Thymus (tissue), 11 donors: ENCODE measurements at regions not wholly inside any gene's neighbourhood (a gene's known extent, or its start where the extent isn't known, plus 50 kb on each side); places are given as distances from the start of the nearest gene placed in this dataset.

Experiments
- DNase-seq, 9 donors: peaks; one replicate each; pipeline ENCODE4 v3.0.0-alpha.2; 2013; ENCODE audit warnings: low spot score in 9 of 9, low read depth in 6 of 9, missing footprints in 1 of 9
- H3K27ac ChIP-seq, 2 donors: one replicate each; pipeline ENCODE4 v1.5.1; 2013; ENCODE audit warnings: control low read depth in 1 of 2, low read depth in 1 of 2, low read length in 1 of 2, mild to moderate bottlenecking in 1 of 2, moderate library complexity in 1 of 2
- H3K27me3 ChIP-seq, 2 donors: one replicate each; pipeline ENCODE4 v1.5.1; 2013; ENCODE audit warnings: low read length in 1 of 2; ENCODE audit not compliant: control insufficient read depth in 2 of 2, insufficient read depth in 1 of 2
- H3K36me3 ChIP-seq, 2 donors: one replicate each; pipeline ENCODE4 v1.5.1; 2013; ENCODE audit warnings: low read length in 1 of 2, mild to moderate bottlenecking in 1 of 2, moderate library complexity in 1 of 2; ENCODE audit not compliant: control insufficient read depth in 2 of 2, insufficient read depth in 2 of 2
- H3K4me1 ChIP-seq, 2 donors: one replicate each; pipeline ENCODE4 v1.5.1; 2013; ENCODE audit warnings: low read length in 2 of 2; ENCODE audit not compliant: control insufficient read depth in 2 of 2, insufficient read depth in 2 of 2
- H3K4me3 ChIP-seq, 2 donors: one replicate each; pipeline ENCODE4 v1.5.1; 2013; ENCODE audit warnings: low read length in 2 of 2, control low read depth in 1 of 2, mild to moderate bottlenecking in 1 of 2
- H3K9me3 ChIP-seq, 2 donors: one replicate each; pipeline ENCODE4 v1.5.1; 2013; ENCODE audit warnings: low read length in 1 of 2, mild to moderate bottlenecking in 1 of 2; ENCODE audit not compliant: control insufficient read depth in 2 of 2, insufficient read depth in 1 of 2
- WGBS: extraction: QIAGEN DNeasy Blood & Tissue Kit; methylation state at CpG from one replicate; pipeline ENCODE4 v1.1.7; 2013; 5-methylcytosine and 5-hydroxymethylcytosine counted together
- donor health status: healthy.

DNA sequence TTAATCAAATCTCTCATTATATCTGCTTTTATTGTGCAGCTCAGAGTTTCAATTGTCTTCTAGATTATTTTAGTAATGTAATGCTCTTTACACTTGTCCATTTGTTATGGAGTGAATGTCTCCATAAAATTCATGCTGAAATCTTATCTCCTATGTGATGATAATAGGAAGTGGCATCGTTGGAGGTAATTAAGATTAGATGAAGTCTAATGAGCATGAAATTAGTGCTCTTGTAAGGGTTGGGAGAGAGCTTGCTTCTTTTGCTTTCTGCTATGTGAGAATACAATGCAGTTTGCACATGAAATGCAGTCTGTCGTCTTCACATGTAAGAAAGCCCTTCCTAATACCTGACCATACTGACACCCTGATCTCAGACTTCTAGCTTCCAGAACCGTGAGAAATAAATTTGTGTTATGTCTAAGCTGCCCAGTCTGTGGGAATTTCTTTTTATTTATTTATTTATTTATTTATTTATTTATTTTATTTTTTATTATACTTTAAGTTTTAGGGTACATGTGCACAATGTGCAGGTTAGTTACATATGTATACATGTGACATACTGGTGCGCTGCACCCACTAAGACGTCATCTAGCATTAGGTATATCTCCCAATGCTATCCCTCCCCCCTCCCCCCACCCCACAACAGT lies 1399.2 kb upstream of the CDH6 start:
- 90% methylated on average over 5 of the region's 5 CpGs for WGBS
- no peak overlapping the region for H3K27ac ChIP-seq

DNA sequence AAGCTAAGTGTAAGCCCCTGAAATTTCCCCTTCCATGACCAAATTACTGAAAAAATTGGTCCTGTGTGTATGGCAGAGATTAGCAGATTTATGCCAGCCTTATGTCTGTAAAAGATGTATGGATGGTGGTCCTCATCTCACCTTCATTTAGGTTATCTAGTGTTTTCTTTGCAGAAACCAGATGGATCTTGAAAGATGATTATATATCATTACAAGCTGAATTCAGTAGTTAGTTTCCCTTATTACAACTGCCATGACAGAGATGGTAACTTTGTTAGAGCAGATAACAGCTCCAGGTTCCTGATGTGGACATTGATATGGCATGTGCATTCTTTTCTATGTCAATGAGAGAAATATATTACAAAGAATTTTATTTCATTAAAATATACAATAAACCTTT lies 1403.2 kb upstream of the CDH6 start:
- no peak for DNase-seq
- H3K4me1 ChIP-seq = no peaks in the 10 kb centered on the region

More for the DNA sequence above, 1399.2 kb upstream of the CDH6 start:
- H3K4me3 ChIP-seq = no peak overlapping the region
- H3K27me3 ChIP-seq = no peaks in the 10 kb centered on the region
- no peaks in the 10 kb centered on the region for H3K36me3 ChIP-seq
- DNase-seq = no peak
- H3K4me1 ChIP-seq = no peaks in the 10 kb centered on the region
- H3K9me3 ChIP-seq = no peaks in the 10 kb centered on the region

DNA sequence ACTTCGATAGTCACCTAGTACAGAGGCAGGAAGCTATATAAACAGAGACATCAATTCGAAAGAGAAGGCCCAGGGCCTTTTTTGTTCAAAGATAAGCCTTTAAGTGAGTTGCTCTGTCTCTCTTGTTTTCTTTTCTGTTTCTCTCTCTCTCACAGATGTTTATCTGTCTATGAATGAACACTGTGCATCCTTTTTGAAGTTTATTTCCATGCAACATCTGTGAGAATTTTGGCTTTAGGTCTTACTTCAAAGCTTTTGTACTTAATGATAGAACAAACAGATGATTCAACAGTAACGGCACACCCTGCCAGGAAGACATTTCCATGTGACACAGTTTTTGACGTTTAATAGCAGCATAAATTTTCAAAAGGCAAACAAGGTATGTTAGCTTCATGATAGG lies 1413.1 kb upstream of the CDH6 start:
- DNase-seq = no peak
- Histone ChIP-seq H3K4me3 (no peak overlapping the region), H3K27me3 (no peaks in the 10 kb centered on the region), H3K4me1 (no peaks in the 10 kb centered on the region), H3K27ac (no peak overlapping the region), H3K36me3 (no peaks in the 10 kb centered on the region), H3K9me3 (no peaks in the 10 kb centered on the region)
- WGBS = 71% methylated on average over 4 of the region's 4 CpGs

More for the DNA sequence above, 1403.2 kb upstream of the CDH6 start:
- Histone ChIP-seq H3K36me3 (no peaks in the 10 kb centered on the region), H3K9me3 (peaks cover 0 to 1% of the 10 kb centered on the region in 2 donors), H3K27ac (no peak overlapping the region), H3K4me3 (no peak overlapping the region), H3K27me3 (no peaks in the 10 kb centered on the region)

DNA sequence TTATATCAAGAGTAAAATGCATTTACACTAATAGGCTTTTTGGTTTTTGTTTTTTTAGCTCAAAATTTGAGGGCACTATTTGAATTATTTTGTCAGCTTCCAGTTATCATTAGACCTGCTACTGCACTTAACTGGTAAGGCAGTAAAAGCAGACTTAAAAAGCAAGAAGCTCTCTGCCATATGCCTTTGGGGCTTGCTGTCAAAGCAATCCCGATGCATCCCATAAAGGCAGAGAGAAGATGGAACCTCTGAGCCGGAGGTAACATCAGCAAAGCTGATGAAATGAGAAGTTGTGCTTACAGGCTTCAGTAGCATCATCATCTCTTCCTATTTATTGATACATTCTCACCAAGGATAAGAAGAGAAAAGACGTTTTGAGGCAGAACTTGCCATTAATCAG lies 1414.3 kb upstream of the CDH6 start:
- DNase-seq = no peak
- H3K4me3 ChIP-seq = no peak overlapping the region
- H3K4me1 ChIP-seq = no peaks in the 10 kb centered on the region
- H3K27me3 ChIP-seq = no peaks in the 10 kb centered on the region
- H3K36me3 ChIP-seq = no peaks in the 10 kb centered on the region
- no peak overlapping the region for H3K27ac ChIP-seq
- H3K9me3 ChIP-seq = no peaks in the 10 kb centered on the region
- WGBS = 74% methylated on average over 3 of the region's 3 CpGs

DNA sequence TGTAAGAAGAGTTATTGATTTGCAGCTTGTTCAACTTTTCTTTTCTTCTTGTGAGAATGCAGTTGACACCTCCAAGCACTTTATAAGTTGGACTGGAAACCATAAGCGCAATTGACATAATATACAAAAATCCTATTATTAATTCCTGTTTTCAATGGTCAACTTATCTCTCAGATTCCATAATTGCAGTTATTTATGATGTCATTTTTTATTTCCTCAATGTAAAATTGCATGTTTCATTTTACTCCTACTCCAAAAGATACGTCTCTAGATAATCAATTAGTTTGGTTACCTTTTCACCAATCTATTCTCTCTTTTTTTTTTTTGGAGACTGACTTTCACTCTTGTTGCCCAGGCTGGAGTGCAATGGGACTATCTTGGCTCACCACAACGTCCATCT lies 1416.1 kb upstream of the CDH6 start:
- no peaks in the 10 kb centered on the region for H3K4me1 ChIP-seq
- DNase-seq = no peak
- no peaks in the 10 kb centered on the region for H3K36me3 ChIP-seq
- 90% methylated on average over 3 of the region's 3 CpGs for WGBS
- no peak overlapping the region for H3K27ac ChIP-seq
- H3K9me3 ChIP-seq = no peaks in the 10 kb centered on the region
- H3K27me3 ChIP-seq = no peaks in the 10 kb centered on the region
- no peak overlapping the region for H3K4me3 ChIP-seq

DNA sequence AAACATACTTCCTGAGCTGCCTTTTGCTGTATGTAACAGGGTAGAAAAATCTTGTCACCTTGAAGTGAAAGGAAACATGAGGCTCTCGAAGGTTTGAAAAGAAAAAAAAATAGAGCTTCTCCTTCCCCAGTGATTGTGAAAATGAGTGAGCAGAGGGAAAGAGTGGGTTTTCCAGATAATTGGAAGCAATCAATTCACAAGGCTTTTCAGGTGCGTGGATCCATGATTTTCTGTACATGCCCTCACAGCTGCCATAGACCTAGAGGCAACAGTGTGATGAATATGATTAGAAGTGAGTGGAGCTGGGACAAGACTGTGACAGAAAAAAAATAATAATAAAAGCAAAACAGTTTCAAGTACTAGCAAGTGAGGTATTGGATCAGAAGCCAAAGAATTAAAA lies 1422.5 kb upstream of the CDH6 start:
- WGBS = 65% methylated on average over 2 of the region's 2 CpGs

DNA sequence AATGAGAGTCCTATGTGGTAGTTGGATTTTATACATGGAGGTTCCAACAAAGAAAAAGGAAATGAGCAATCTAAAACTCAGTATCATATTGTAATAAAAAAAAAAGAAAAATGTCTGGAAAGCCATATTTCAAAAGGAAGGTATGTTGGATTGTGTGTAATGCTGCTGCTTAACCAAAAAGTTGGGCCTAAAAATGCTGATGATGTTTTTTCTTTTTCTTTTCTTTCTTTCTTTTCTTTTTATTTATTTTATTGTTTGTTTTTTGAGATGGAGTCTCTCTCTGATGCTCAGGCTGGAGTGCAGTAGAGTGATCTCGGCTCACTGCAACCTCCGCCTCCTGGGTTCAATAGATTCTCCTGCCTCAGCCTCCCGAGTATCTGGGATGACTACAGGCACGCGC lies 1424.0 kb upstream of the CDH6 start:
- WGBS = 96% methylated on average over 5 of the region's 5 CpGs
- DNase-seq = no peak

More for the DNA sequence above, 1422.5 kb upstream of the CDH6 start:
- no peak overlapping the region for H3K4me3 ChIP-seq
- H3K27me3 ChIP-seq = no peaks in the 10 kb centered on the region
- H3K27ac ChIP-seq = no peak overlapping the region
- DNase-seq = no peak
- no peaks in the 10 kb centered on the region for H3K4me1 ChIP-seq
- H3K36me3 ChIP-seq = no peaks in the 10 kb centered on the region
- H3K9me3 ChIP-seq = no peaks in the 10 kb centered on the region

DNA sequence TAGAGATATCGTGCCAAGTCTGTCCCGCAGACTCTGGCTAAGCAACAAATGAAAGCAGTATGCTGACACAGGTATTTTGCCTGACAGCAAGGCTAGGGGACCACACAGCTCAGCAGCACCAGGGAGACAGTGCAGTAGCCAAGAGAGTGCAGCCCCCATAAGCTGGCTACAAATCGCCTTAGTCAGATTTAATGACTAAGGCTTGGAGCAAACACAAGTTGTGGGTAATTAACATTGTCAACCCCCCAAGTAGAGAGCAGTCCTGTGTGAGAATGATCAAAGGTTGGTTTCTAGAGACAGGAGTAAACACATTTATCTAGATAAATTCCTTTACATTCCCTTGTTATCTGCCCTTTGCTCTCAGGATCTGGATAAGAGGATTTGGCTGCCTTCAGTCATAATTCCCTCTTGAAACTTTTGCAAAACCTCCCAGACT lies 1434.5 kb upstream of the CDH6 start:
- Histone ChIP-seq H3K27me3 (no peaks in the 10 kb centered on the region), H3K36me3 (no peaks in the 10 kb centered on the region), H3K4me1 (no peaks in the 10 kb centered on the region), H3K9me3 (no peaks in the 10 kb centered on the region), H3K27ac (no peak overlapping the region), H3K4me3 (no peak overlapping the region)
- DNase-seq = no peak
- WGBS = 75% methylated on average over 3 of the region's 3 CpGs

More for the DNA sequence above, 1424.0 kb upstream of the CDH6 start:
- Histone ChIP-seq H3K9me3 (no peaks in the 10 kb centered on the region), H3K4me3 (no peak overlapping the region), H3K27ac (no peak overlapping the region), H3K27me3 (no peaks in the 10 kb centered on the region), H3K36me3 (no peaks in the 10 kb centered on the region), H3K4me1 (no peaks in the 10 kb centered on the region)

DNA sequence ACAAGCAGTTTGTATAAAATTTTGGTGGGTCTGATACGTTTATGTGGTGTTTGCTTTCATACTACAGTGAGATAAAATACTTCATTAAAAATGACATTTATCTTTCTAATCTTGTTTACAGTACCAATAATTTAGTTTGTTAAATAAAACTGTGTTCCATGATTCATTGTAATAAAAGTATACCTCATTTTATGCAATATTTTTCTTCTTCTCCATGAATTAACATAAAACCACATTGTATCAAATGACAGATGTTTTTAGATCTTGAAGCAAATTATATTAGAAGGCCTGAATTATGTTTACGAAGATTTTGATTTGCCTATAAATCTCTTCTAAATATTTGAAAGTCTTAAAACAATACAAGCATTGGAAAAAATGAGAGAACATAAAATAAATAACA lies 1443.0 kb upstream of the CDH6 start:
- 66% methylated on average over 2 of the region's 2 CpGs for WGBS
- H3K27ac ChIP-seq = no peak overlapping the region
- no peaks in the 10 kb centered on the region for H3K9me3 ChIP-seq
- H3K27me3 ChIP-seq = no peaks in the 10 kb centered on the region
- no peaks in the 10 kb centered on the region for H3K4me1 ChIP-seq
- no peaks in the 10 kb centered on the region for H3K36me3 ChIP-seq
- no peak overlapping the region for H3K4me3 ChIP-seq
- DNase-seq = no peak
